ENCODE measurements at regions not wholly inside any gene's neighbourhood (a gene's known extent, or its start where the extent isn't known, plus 50 kb on each side); places are given as distances from the start of the nearest gene placed in this dataset.

- Histone ChIP-seq H3K4me1 (no peaks in the 10 kb centered on the region), H3K36me3 (ENCODE audit: control insufficient read depth, insufficient read depth, low read length) (no peaks in the 10 kb centered on the region), H3K27me3 (replicated peaks; ENCODE audit: control insufficient read depth, insufficient read depth, low read length) (no peaks in the 10 kb centered on the region), H3K9me3 (no peaks in the 10 kb centered on the region), H3K4me3 (ENCODE audit: low read depth, low read length) (no peak overlapping the region)
- TF ChIP-seq, protein P1, sequence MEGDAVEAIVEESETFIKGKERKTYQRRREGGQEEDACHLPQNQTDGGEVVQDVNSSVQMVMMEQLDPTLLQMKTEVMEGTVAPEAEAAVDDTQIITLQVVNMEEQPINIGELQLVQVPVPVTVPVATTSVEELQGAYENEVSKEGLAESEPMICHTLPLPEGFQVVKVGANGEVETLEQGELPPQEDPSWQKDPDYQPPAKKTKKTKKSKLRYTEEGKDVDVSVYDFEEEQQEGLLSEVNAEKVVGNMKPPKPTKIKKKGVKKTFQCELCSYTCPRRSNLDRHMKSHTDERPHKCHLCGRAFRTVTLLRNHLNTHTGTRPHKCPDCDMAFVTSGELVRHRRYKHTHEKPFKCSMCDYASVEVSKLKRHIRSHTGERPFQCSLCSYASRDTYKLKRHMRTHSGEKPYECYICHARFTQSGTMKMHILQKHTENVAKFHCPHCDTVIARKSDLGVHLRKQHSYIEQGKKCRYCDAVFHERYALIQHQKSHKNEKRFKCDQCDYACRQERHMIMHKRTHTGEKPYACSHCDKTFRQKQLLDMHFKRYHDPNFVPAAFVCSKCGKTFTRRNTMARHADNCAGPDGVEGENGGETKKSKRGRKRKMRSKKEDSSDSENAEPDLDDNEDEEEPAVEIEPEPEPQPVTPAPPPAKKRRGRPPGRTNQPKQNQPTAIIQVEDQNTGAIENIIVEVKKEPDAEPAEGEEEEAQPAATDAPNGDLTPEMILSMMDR (IDR thresholded peaks at IDR 0.05; ENCODE audit: insufficient read depth in 1 of 2, low read depth in 1 of 2, low read length in 1 of 2, severe bottlenecking in 1 of 2, unreplicated experiment in 1 of 2) = no peak
- Mint-ChIP-seq H3K4me1 (ENCODE audit: low read depth, unreplicated experiment) (no peaks in the 10 kb centered on the region), H3K27me3 (ENCODE audit: insufficient read depth, unreplicated experiment) (no peaks in the 10 kb centered on the region), H3K4me3 (ENCODE audit: unreplicated experiment) (no peak overlapping the region), H3K9me3 (ENCODE audit: unreplicated experiment) (no peaks in the 10 kb centered on the region), H3K36me3 (ENCODE audit: insufficient read depth, unreplicated experiment) (no peaks in the 10 kb centered on the region), H3K27ac (ENCODE audit: unreplicated experiment) (no peak overlapping the region)
- POLR2A ChIA-PET = no interaction called here
- no peak for DNase-seq
- CTCF ChIA-PET = no interaction called here
- no TSS peak for BruUV-seq (replicated peaks)
- intact Hi-C loops (cut with micrococcal nuclease; ENCODE audit: unreplicated experiment) = loop anchor here (10.0 kb wide), 1 partner anchor 455 kb away; no protein-coding TSS in a partner anchor
These were observed 127.3 kb upstream of the RORB start for GRCh38 chr9:74369844-74370243.

DNA sequence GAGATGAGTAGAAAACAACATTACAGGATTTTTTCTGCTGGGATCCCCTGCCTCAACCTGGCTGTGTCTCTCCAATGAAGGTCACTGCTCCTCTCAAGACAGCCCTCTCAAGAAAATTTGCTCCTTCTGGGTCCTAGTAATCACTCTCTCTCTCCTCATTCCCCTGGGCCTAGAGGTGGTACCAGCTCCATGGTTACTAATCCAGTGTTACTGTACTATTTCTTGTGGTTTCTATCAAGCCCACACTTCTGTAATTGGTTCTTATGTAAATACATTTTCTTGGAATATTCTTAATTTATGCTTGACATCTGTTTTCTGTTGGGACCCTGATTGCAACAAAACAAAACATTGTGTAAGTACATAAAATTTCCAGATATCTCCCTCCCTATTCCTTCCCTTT is 123.8 kb upstream of the RORB start:
- no TSS peak for BruUV-seq (replicated peaks)
- Mint-ChIP-seq H3K4me1 (ENCODE audit: low read depth, unreplicated experiment) (no peaks in the 10 kb centered on the region), H3K9me3 (ENCODE audit: unreplicated experiment) (no peaks in the 10 kb centered on the region), H3K4me3 (ENCODE audit: unreplicated experiment) (no peak overlapping the region), H3K27me3 (ENCODE audit: insufficient read depth, unreplicated experiment) (no peaks in the 10 kb centered on the region), H3K36me3 (ENCODE audit: insufficient read depth, unreplicated experiment) (no peaks in the 10 kb centered on the region), H3K27ac (ENCODE audit: unreplicated experiment) (no peak overlapping the region)
- DNase-seq = no peak
- Histone ChIP-seq H3K9me3 (no peaks in the 10 kb centered on the region), H3K4me3 (ENCODE audit: low read depth, low read length) (no peak overlapping the region), H3K4me1 (no peaks in the 10 kb centered on the region), H3K27me3 (replicated peaks; ENCODE audit: control insufficient read depth, insufficient read depth, low read length) (no peaks in the 10 kb centered on the region), H3K36me3 (ENCODE audit: control insufficient read depth, insufficient read depth, low read length) (no peaks in the 10 kb centered on the region)
- CTCF ChIA-PET = no interaction called here
- POLR2A ChIA-PET = no interaction called here
- intact Hi-C loops (cut with micrococcal nuclease; ENCODE audit: unreplicated experiment) = loop anchor here (10.0 kb wide), 1 partner anchor 459 kb away; no protein-coding TSS in a partner anchor
- TF ChIP-seq, protein P1 (IDR thresholded peaks at IDR 0.05; ENCODE audit: insufficient read depth in 1 of 2, low read depth in 1 of 2, low read length in 1 of 2, severe bottlenecking in 1 of 2, unreplicated experiment in 1 of 2) = no peak

DNA sequence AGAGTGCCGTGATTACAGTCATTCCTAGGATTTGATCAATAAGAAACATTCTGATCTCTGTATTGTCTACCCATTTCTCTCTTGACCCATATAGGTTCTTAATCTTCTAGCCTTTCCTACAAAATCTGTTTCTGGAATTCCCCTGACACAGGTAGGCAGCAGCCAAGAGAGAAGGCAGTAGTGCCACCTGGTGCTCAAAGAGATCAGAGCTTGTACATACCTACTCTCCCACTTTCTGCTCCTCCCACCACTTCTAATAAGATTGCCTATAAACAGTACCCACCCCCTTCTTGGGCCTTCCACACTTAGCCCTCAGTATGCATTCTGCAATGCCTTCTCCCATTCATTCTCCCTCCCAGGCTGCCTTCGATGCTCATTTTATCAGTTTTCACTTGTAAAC is 117.4 kb upstream of the RORB start:
- no peaks in the 10 kb centered on the region for H3K9me3 ChIP-seq
- ChIA-PET POLR2A (no interaction called here), CTCF (interaction anchor here (0.9 kb wide), 1 partner anchor 464 kb away, joined by 3 read pairs; no protein-coding TSS in a partner anchor)
- no peaks in the 10 kb centered on the region for H3K36me3 ChIP-seq (ENCODE audit: control insufficient read depth, insufficient read depth, low read length)
- no peaks in the 10 kb centered on the region for H3K27me3 ChIP-seq (replicated peaks; ENCODE audit: control insufficient read depth, insufficient read depth, low read length)
- no TSS peak for BruUV-seq (replicated peaks)
- Mint-ChIP-seq H3K27ac (ENCODE audit: unreplicated experiment) (no peak overlapping the region), H3K4me1 (ENCODE audit: low read depth, unreplicated experiment) (no peaks in the 10 kb centered on the region), H3K9me3 (ENCODE audit: unreplicated experiment) (no peaks in the 10 kb centered on the region), H3K27me3 (ENCODE audit: insufficient read depth, unreplicated experiment) (no peaks in the 10 kb centered on the region), H3K4me3 (ENCODE audit: unreplicated experiment) (no peak overlapping the region), H3K36me3 (ENCODE audit: insufficient read depth, unreplicated experiment) (no peaks in the 10 kb centered on the region)
- intact Hi-C loops (cut with micrococcal nuclease; ENCODE audit: unreplicated experiment) = loop anchor here (1.0 to 10.0 kb wide), 2 partner anchors 465 to 695 kb away; no protein-coding TSS in a partner anchor
- peak; percentile 13 to 24 for DNase-seq
- H3K4me1 ChIP-seq = no peaks in the 10 kb centered on the region
- TF ChIP-seq, protein P1 (IDR thresholded peaks at IDR 0.05; ENCODE audit: insufficient read depth in 1 of 2, low read depth in 1 of 2, low read length in 1 of 2, severe bottlenecking in 1 of 2, unreplicated experiment in 1 of 2) = peak in 1 of 2 experiments; percentile 40
- H3K4me3 ChIP-seq (ENCODE audit: low read depth, low read length) = no peak overlapping the region

All from Caco-2 (cell line).